Astrocyte of the cerebellum (primary cell): ENCODE measurements at regions not wholly inside any gene's neighbourhood (a gene's known extent, or its start where the extent isn't known, plus 50 kb on each side); places are given as distances from the start of the nearest gene placed in this dataset.

Source experiments
- DNase-seq: peaks from one replicate; pipeline ENCODE4 v3.0.0-alpha.2; 2011; ENCODE audit warnings: low read depth
- H3K4me3 ChIP-seq: 2 replicates; pipeline ENCODE4 v1.5.1; 2011; ENCODE audit warnings: mild to moderate bottlenecking, low read depth, low read length, moderate library complexity
- in situ Hi-C: cut with HindIII; loops from 2 replicates; pipeline ENCODE4 v1.10.0; 2017; ENCODE audit warnings: low sequenced_read_pairs
- TF ChIP-seq, protein P1 (sequence below): IDR thresholded peaks from 2 replicates; pipeline ENCODE4 v1.5.1; 2012; ENCODE audit warnings: low read length, low read depth, moderate library complexity, mild to moderate bottlenecking; ENCODE audit errors: missing control alignments

DNA sequence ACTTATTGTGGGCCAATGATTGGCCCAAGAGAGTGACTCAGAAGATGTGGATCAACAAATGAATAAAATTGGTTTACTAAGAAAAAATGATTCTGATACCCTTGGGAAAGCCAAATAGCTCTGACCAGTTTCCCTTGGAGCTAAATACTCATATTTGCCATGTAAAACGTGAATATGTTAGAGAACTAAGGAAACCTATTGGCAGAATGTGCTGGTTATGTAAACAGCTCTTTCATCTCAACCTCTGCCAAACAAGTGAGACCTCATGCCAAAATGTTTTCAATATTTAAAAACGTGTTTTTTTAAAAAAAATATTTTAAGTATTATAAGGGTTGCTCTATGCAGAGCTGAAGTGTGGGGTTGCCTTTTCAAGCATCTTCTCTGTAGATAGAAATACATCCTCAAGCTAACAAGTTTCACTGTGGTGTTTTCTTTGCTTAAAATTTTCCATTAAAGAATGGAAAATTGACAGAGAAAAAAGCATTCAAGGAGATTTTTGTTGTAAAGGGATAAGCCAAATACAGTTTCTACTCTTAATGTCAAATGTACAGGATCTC is 186.9 kb upstream of the TUT7 start:
- TF ChIP-seq, protein P1, sequence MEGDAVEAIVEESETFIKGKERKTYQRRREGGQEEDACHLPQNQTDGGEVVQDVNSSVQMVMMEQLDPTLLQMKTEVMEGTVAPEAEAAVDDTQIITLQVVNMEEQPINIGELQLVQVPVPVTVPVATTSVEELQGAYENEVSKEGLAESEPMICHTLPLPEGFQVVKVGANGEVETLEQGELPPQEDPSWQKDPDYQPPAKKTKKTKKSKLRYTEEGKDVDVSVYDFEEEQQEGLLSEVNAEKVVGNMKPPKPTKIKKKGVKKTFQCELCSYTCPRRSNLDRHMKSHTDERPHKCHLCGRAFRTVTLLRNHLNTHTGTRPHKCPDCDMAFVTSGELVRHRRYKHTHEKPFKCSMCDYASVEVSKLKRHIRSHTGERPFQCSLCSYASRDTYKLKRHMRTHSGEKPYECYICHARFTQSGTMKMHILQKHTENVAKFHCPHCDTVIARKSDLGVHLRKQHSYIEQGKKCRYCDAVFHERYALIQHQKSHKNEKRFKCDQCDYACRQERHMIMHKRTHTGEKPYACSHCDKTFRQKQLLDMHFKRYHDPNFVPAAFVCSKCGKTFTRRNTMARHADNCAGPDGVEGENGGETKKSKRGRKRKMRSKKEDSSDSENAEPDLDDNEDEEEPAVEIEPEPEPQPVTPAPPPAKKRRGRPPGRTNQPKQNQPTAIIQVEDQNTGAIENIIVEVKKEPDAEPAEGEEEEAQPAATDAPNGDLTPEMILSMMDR = no peak
- H3K4me3 ChIP-seq = no peak overlapping the region
- in situ Hi-C loops = no loop called here
- DNase-seq = no peak

DNA sequence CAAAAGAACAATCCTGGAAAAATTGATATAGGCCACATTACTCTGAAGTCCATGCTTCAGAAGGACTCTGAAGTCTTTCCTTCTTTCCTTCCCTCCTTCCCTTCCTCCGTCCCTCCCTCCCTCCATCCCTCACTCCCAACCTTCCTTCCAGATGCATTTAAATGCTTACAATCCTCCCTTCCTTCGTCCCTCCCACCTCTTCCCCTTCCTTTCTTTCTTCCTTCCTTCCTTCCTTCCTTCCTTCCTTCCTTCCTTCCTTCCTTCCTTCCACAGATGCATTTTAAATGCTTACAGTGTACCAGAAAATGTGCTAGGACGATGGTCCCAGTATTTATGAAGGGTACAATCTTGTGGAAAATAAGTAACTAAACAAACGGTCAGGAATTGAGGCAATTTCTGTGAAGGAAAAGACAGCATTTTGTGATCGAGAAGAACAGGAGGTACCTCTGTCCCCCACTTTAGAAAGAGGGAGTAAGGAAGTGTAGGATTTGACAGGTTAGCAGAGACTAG is 181.3 kb upstream of the TUT7 start:
- DNase-seq = no peak
- H3K4me3 ChIP-seq = no peak overlapping the region
- TF ChIP-seq, protein P1 = no peak
- in situ Hi-C loops = no loop called here

DNA sequence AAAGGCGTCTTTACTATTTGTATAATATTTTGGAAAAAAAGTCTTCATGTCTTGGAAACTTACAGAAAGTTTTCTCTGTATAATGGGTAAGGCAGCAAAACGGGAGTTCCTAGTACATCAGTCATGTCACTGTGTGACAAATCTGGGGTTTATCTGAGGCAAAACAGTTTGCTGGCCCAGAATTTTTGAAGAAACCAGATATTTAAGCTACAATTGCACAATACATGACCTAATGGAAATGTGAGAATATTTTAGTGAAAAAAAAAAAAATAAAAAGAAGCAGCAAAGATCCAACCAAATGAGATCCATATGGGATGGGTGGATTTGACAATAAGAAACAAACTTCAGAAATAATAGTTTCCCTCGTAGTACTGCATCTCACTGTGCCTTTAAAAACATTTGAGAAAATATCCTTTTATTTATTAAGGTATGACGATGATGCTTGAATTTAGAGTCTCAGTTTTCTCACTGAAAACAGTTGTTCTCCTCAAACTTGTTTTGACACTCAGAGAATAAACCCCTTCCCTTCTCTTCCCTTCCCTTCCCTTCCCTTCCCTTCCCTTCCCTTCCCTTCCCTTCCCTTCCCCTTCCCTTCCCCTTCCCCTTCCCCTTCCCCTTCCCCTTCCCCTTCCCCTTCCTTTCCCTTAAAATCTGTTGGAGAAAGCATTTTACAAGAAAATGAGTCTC is 180.5 kb upstream of the TUT7 start:
- TF ChIP-seq, protein P1 = no peak
- in situ Hi-C loops = no loop called here
- H3K4me3 ChIP-seq = no peak overlapping the region
- no peak for DNase-seq

DNA sequence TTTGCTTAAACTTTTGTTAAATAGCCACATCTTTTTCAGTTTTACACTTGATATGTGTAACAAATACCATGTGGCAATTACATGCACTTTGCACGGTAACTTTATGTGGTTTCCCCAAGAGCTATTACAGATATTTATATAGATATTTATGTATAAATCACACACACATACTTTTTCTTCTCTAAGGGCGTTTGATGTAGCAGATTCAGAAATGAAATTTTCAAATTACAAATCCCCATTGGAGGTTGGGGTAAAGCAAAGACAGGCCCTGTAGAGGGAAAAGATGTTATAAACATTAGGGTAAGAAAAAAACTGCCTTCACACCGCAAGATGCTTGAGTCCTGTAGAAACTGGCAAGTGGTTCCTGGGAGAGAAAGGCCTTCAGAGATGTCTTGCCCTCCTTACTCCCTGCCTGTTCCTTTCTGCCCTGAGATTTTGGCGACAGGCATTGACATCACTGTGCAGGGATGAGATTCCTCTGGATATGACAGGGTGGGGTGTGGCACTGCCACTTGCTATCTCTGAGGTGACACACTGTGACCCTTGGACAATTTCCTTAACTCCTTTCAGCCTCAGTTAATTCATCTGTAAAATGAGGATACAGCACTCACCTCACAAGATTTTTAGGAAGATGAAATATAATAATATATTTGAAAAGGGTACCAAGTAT is 177.9 kb upstream of the TUT7 start:
- DNase-seq = no peak
- in situ Hi-C loops = no loop called here
- no peak overlapping the region for H3K4me3 ChIP-seq
- TF ChIP-seq, protein P1 = no peak

DNA sequence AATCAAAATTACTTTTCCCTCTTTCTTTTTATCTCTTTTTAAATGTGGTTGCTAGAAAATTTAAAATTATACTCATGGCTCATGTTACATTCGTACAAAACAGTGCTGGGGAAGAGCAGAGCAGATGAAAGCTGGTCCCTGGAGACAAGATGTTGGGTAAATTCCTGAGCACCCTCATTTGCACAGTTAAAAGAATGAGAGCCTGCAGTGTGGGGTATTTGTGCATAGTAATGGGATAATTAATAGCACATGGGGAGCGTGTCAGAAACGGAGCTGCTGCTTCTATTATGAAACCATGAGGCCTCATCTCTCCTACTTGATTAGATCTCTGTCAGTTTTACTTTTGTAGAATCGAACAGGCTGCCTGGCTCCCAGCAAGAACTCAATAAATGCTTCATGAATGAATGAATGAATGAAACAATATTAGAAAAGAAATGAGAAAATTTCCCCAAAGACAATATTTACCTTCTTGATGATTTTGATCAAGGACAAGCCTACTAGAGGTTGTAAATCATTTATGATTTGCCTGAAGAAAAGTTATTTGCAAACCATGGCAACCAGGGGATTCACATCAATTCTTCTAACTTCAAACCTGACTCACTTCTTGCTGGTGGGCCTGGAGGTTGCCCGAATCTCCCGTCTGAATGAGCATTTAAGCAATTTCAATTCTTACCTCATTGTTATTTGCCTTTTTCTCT is 177.2 kb upstream of the TUT7 start:
- in situ Hi-C loops = no loop called here
- no peak for DNase-seq

More for the DNA sequence above, 177.2 kb upstream of the TUT7 start:
- TF ChIP-seq, protein P1 = no peak
- no peak overlapping the region for H3K4me3 ChIP-seq
